ENCODE measurements at regions not wholly inside any gene's neighbourhood (a gene's known extent, or its start where the extent isn't known, plus 50 kb on each side); places are given as distances from the start of the nearest gene placed in this dataset.

DNA sequence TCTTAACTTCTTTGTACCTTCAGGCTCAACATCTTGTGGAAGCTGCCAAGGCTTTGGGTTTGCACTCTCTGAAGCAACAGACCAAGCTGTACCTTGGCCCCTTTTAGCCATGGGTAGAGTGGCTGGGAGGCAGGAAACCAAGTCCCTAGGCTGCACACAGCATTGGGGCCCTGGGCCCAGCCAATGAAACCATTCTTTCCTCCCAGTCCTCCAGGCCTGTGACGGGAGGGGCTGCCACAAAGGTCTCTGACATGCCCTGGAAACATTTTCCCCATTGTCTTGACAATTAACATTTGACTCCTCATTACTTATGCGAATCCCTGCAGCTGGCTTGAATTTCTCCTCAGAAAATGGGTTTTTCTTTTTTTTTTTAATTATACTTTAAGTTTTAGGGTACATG, 253.1 kb upstream of the GADL1 start:
- H3K4me1 Mint-ChIP-seq: no peaks in the 10 kb centered on the region
- peaks cover 3% of the 10 kb centered on the region for H3K36me3 Mint-ChIP-seq (ENCODE audit: low read depth)
- H3K9me3 Mint-ChIP-seq: peaks cover 13% of the 10 kb centered on the region
- POLR2A ChIA-PET: no interaction called here
- no peak overlapping the region for H3K4me3 Mint-ChIP-seq
- CTCF ChIA-PET: no interaction called here
- no peak for ATAC-seq (ENCODE audit: low read depth)
- intact Hi-C loops (cut with micrococcal nuclease): no loop called here
- TF ChIP-seq, protein P1, sequence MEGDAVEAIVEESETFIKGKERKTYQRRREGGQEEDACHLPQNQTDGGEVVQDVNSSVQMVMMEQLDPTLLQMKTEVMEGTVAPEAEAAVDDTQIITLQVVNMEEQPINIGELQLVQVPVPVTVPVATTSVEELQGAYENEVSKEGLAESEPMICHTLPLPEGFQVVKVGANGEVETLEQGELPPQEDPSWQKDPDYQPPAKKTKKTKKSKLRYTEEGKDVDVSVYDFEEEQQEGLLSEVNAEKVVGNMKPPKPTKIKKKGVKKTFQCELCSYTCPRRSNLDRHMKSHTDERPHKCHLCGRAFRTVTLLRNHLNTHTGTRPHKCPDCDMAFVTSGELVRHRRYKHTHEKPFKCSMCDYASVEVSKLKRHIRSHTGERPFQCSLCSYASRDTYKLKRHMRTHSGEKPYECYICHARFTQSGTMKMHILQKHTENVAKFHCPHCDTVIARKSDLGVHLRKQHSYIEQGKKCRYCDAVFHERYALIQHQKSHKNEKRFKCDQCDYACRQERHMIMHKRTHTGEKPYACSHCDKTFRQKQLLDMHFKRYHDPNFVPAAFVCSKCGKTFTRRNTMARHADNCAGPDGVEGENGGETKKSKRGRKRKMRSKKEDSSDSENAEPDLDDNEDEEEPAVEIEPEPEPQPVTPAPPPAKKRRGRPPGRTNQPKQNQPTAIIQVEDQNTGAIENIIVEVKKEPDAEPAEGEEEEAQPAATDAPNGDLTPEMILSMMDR (IDR thresholded peaks at IDR 0.05): no peak
- peaks cover 2% of the 10 kb centered on the region for H3K27me3 Mint-ChIP-seq
- H3K27ac Mint-ChIP-seq: no peak overlapping the region
- no peak for DNase-seq

DNA sequence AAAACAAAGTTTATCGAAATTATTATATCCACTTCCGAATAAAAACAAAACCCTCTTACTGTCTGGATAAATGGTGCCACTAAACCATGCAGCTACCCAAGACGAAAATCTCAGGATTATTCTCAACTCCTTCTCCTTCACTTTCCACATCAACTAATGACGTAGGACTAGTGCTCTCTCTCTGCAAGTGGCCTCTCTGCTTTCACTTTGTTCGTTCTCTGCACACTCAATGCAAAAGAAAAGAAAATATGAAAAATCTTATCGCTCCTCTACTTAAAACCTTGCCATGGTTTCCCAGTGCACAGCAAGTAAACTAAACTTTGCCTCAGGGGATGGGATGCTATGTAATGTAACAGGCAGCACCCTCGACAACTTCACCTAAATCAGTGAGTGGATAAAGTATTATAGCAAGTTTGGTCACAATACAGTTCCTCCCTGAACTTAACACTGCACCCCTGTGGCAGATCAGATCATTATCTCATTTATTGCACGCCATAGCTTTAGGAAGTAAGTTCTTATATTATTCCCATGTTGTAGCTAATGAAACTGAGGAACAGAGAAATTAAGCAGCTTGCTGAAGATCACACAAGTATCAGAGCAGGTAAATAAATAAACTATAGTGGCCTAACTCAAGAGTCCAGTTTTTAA, 262.7 kb upstream of the GADL1 start:
- no peak overlapping the region for H3K27ac Mint-ChIP-seq
- DNase-seq (no peak), ATAC-seq (ENCODE audit: low read depth) (no peak)
- H3K9me3 Mint-ChIP-seq: no peaks in the 10 kb centered on the region
- POLR2A ChIA-PET: no interaction called here
- H3K27me3 Mint-ChIP-seq: no peaks in the 10 kb centered on the region
- H3K4me3 Mint-ChIP-seq: peak overlapping the region; percentile 39
- no peaks in the 10 kb centered on the region for H3K36me3 Mint-ChIP-seq (ENCODE audit: low read depth)
- peaks cover 2% of the 10 kb centered on the region for H3K4me1 Mint-ChIP-seq
- intact Hi-C loops (cut with micrococcal nuclease): no loop called here
- TF ChIP-seq, protein P1 (IDR thresholded peaks at IDR 0.05): no peak
- CTCF ChIA-PET: no interaction called here

DNA sequence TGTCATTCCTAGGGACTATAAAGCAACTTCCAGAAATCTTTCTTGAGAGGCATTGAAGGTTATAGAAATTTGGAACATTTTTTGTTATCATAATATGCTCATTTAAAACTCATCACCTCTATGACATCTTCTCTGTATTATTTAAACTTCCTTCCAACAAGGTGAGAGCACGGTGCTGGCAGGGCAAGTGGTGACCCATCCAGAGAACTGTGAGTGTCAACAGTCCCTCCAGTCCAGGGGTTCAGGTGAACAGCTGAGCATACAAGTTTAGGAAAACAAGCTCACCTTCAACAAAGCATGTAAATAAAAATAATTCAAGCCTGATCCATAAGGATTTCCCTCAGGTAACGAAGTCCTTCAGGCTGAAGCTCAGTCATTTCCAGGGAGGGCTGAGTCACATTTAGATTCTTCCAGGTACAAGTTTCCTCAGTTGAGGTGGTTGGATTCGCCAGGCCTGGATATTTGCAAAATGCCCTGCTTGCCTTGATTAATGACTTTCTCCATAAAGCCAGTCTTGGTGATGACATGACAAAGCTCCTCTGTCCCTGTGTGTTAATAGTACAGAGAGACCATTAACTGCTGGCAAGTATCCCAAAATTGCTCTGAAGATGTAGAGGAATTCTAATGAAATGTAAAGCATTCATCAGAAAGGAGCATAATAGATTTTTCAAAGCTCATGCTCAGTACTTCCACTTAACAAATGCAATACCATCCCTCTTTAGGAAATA, 263.6 kb upstream of the GADL1 start:
- DNase-seq: no peak
- intact Hi-C loops (cut with micrococcal nuclease): no loop called here
- Mint-ChIP-seq H3K4me3 (no peak overlapping the region), H3K36me3 (ENCODE audit: low read depth) (no peaks in the 10 kb centered on the region), H3K27me3 (no peaks in the 10 kb centered on the region), H3K9me3 (no peaks in the 10 kb centered on the region), H3K27ac (no peak overlapping the region), H3K4me1 (peaks cover 2% of the 10 kb centered on the region)
- TF ChIP-seq, protein P1 (IDR thresholded peaks at IDR 0.05): no peak
- CTCF ChIA-PET: no interaction called here
- POLR2A ChIA-PET: no interaction called here
- no peak for ATAC-seq (ENCODE audit: low read depth)

DNA sequence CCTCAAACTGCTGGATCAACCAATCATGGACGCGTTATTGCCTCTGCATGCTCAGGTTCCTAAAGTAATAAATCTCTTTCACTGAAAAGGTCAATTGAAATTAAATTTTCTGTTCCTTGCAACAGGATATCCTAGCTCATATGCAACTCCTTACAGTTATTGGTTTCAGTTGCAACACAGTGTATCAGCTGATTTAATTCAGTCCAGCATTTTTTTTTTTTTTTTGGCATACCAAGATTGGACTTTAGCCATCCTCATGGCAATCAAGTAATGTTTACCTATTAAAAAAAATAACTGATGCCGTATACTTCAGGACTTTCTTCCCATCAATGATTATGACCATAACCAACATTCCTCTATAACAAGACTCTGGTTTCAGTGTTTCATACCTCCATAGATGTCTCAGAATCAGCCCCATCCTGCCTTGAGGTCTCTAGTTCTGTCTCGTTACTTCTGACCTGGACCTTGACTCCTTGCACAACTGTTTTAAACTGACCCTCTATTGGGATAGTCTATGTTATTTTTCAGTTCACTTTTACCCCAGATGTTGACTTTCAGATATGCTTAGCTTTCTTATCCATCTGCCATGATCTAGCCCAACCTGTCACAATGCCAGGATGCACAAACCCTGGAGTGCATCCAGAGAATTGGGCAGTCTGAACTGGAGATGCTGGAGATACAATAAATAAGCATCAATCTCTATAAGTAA, 265.0 kb upstream of the GADL1 start:
- Mint-ChIP-seq H3K4me1 (peaks cover 2% of the 10 kb centered on the region), H3K36me3 (ENCODE audit: low read depth) (no peaks in the 10 kb centered on the region), H3K4me3 (no peak overlapping the region), H3K9me3 (no peaks in the 10 kb centered on the region), H3K27me3 (no peaks in the 10 kb centered on the region), H3K27ac (no peak overlapping the region)
- ATAC-seq (ENCODE audit: low read depth): no peak
- no peak for DNase-seq
- intact Hi-C loops (cut with micrococcal nuclease): no loop called here
- ChIA-PET POLR2A (no interaction called here), CTCF (no interaction called here)
- TF ChIP-seq, protein P1 (IDR thresholded peaks at IDR 0.05): no peak

DNA sequence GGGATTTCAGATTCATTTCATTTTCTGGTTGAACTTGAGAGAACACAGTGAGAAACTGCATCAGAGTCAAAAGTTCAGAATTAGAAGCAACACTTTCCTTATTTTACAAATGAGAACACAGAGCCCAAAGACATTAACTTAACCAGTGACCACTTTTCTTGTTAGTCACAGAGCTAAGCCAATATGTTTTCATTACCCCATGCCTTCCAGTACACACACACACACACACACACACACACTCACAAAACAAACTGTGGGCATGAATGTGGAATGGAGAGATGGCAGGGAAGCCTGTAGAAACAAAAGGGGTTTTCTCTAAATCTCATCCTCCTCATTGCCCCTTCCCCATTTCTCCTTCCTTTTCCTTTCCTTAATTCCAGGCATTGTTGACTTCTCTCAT, 267.4 kb upstream of the GADL1 start:
- POLR2A ChIA-PET: no interaction called here
- intact Hi-C loops (cut with micrococcal nuclease): no loop called here
- no peaks in the 10 kb centered on the region for H3K36me3 Mint-ChIP-seq (ENCODE audit: low read depth)
- TF ChIP-seq, protein P1 (IDR thresholded peaks at IDR 0.05): no peak
- H3K4me1 Mint-ChIP-seq: peaks cover 2% of the 10 kb centered on the region
- no peaks in the 10 kb centered on the region for H3K9me3 Mint-ChIP-seq
- no peak overlapping the region for H3K27ac Mint-ChIP-seq
- no peak overlapping the region for H3K4me3 Mint-ChIP-seq
- DNase-seq (no peak), ATAC-seq (ENCODE audit: low read depth) (no peak)
- CTCF ChIA-PET: no interaction called here
- peaks cover 1% of the 10 kb centered on the region for H3K27me3 Mint-ChIP-seq

Measured in activated B cell treated with CpG ODN at 0.5 μM for 24 hours (primary cell).